Tibial nerve (tissue), 4 donors: ENCODE measurements at regions not wholly inside any gene's neighbourhood (a gene's known extent, or its start where the extent isn't known, plus 50 kb on each side); places are given as distances from the start of the nearest gene placed in this dataset.

Experiments
- DNase-seq, 2 donors: peaks; one replicate each; pipeline ENCODE4 v3.0.0-alpha.2; 2019; ENCODE audit warnings: low spot score in 2 of 2
- H3K27ac ChIP-seq, 4 donors: fragments of 200-600 bp; sonication (generic) in 3 of 4; one replicate each; pipeline ENCODE4 v1.5.1; 2017 to 2019; ENCODE audit warnings: mild to moderate bottlenecking in 1 of 4
- H3K27me3 ChIP-seq, 2 donors: fragments of 200-600 bp; sonication (generic) in 1 of 2; one replicate each; pipeline versions ENCODE4 v1.5.1 to v1.6.0; 2017 to 2019
- H3K36me3 ChIP-seq, 3 donors: fragments of 200-600 bp; sonication (generic); one replicate each; pipeline ENCODE4 v1.5.1; 2018 to 2019
- H3K4me1 ChIP-seq, 4 donors: fragments of 200-600 bp; sonication (generic) in 3 of 4; one replicate each; pipeline ENCODE4 v1.5.1; 2017 to 2019
- H3K4me3 ChIP-seq, 4 donors: fragments of 200-600 bp; sonication (generic) in 3 of 4; one replicate each; pipeline ENCODE4 v1.5.1; 2017 to 2019; ENCODE audit warnings: mild to moderate bottlenecking in 1 of 4, moderate library complexity in 1 of 4
- H3K9me3 ChIP-seq, 4 donors: fragments of 200-600 bp; sonication (generic) in 3 of 4; one replicate each; pipeline ENCODE4 v1.5.1; 2017 to 2019
- CTCF ChIP-seq, 5 experiments: fragments of 200-600 bp in 3 of 5; fragments of 450-650 bp in 2 of 5; sonication (generic) in 3 of 5; IDR thresholded peaks; one replicate each; pipeline ENCODE4 v1.5.1; 2016 to 2019; ENCODE audit warnings: antibody characterized with exemption in 5 of 5, mild to moderate bottlenecking in 3 of 5, moderate library complexity in 2 of 5
- EP300 ChIP-seq, 2 donors: sonication (generic); formaldehyde crosslinking; IDR thresholded peaks; one replicate each; pipeline ENCODE4 v1.6.1; 2017; ENCODE audit warnings: antibody characterized with exemption in 2 of 2, mild to moderate bottlenecking in 1 of 2
- POLR2A ChIP-seq, 2 donors: fragments of 450-650 bp; IDR thresholded peaks; one replicate each; pipeline ENCODE4 v1.6.1; 2017; ENCODE audit warnings: antibody characterized with exemption in 2 of 2, mild to moderate bottlenecking in 2 of 2, moderate library complexity in 2 of 2
- WGBS, 2 donors: methylation state at CpG; one replicate each; pipeline ENCODE4 v1.1.5; 2018; 5-methylcytosine and 5-hydroxymethylcytosine counted together

GRCh38 chr4:130424211-130424610 is 1328.3 kb downstream of the C4orf33 start:
- H3K4me1 ChIP-seq: no peaks in the 10 kb centered on the region
- no peaks in the 10 kb centered on the region for H3K36me3 ChIP-seq
- H3K9me3 ChIP-seq: no peaks in the 10 kb centered on the region
- TF ChIP-seq CTCF (IDR thresholded peaks at IDR 0.05) (no peak), EP300 (IDR thresholded peaks at IDR 0.05) (no peak), POLR2A (IDR thresholded peaks at IDR 0.05) (no peak)
- no peak overlapping the region for H3K27ac ChIP-seq
- no peak for DNase-seq
- 85 to 90% methylated on average over 3 of the region's 3 CpGs for WGBS, 2 donors
- H3K27me3 ChIP-seq: no peaks in the 10 kb centered on the region
- H3K4me3 ChIP-seq: no peak overlapping the region

- Histone ChIP-seq H3K36me3 (no peaks in the 10 kb centered on the region), H3K27ac (no peak overlapping the region), H3K4me3 (no peak overlapping the region), H3K4me1 (no peaks in the 10 kb centered on the region), H3K27me3 (no peaks in the 10 kb centered on the region), H3K9me3 (no peaks in the 10 kb centered on the region)
- DNase-seq: no peak
- WGBS, 2 donors: 90 to 97% methylated on average over 5 of the region's 5 CpGs
- no peak for TF ChIP-seq CTCF (IDR thresholded peaks at IDR 0.05)
- no peak for TF ChIP-seq EP300 (IDR thresholded peaks at IDR 0.05)
- TF ChIP-seq POLR2A (IDR thresholded peaks at IDR 0.05): no peak
These were observed 1336.3 kb downstream of the C4orf33 start for GRCh38 chr4:130432289-130432688.

GRCh38 chr4:130449741-130450140 is 1353.8 kb downstream of the C4orf33 start:
- no peaks in the 10 kb centered on the region for H3K36me3 ChIP-seq
- H3K27me3 ChIP-seq: no peaks in the 10 kb centered on the region
- H3K27ac ChIP-seq: no peak overlapping the region
- H3K9me3 ChIP-seq: peaks cover 0 to 18% (median 2%) of the 10 kb centered on the region in 4 donors
- no peak for DNase-seq
- H3K4me1 ChIP-seq: no peaks in the 10 kb centered on the region
- H3K4me3 ChIP-seq: no peak overlapping the region
- no peak for TF ChIP-seq POLR2A (IDR thresholded peaks at IDR 0.05)
- no peak for TF ChIP-seq CTCF (IDR thresholded peaks at IDR 0.05)
- TF ChIP-seq EP300 (IDR thresholded peaks at IDR 0.05): no peak

GRCh38 chr4:130468340-130468739 is 1372.4 kb downstream of the C4orf33 start:
- no peak for TF ChIP-seq POLR2A (IDR thresholded peaks at IDR 0.05)
- TF ChIP-seq CTCF (IDR thresholded peaks at IDR 0.05): no peak
- TF ChIP-seq EP300 (IDR thresholded peaks at IDR 0.05): no peak
- Histone ChIP-seq H3K4me1 (no peaks in the 10 kb centered on the region), H3K27me3 (no peaks in the 10 kb centered on the region), H3K36me3 (no peaks in the 10 kb centered on the region), H3K9me3 (no peaks in the 10 kb centered on the region), H3K4me3 (no peak overlapping the region), H3K27ac (no peak overlapping the region)
- DNase-seq: no peak
- WGBS, 2 donors: 75 to 84% methylated on average over 2 of the region's 2 CpGs

GRCh38 chr4:130478406-130478805 is 1382.5 kb downstream of the C4orf33 start:
- no peak overlapping the region for H3K4me3 ChIP-seq
- H3K36me3 ChIP-seq: no peaks in the 10 kb centered on the region
- no peak for TF ChIP-seq CTCF (IDR thresholded peaks at IDR 0.05)
- no peak for TF ChIP-seq POLR2A (IDR thresholded peaks at IDR 0.05)
- TF ChIP-seq EP300 (IDR thresholded peaks at IDR 0.05): no peak
- WGBS, 2 donors: 73 to 77% methylated on average over 3 of the region's 3 CpGs
- no peaks in the 10 kb centered on the region for H3K4me1 ChIP-seq
- no peak overlapping the region for H3K27ac ChIP-seq
- no peaks in the 10 kb centered on the region for H3K9me3 ChIP-seq
- DNase-seq: no peak
- H3K27me3 ChIP-seq: no peaks in the 10 kb centered on the region
